Activated naive CD4-positive, alpha-beta T cell treated with anti-CD3 and anti-CD28 coated beads for 36 hours (primary cell): ENCODE measurements at regions not wholly inside any gene's neighbourhood (a gene's known extent, or its start where the extent isn't known, plus 50 kb on each side); places are given as distances from the start of the nearest gene placed in this dataset.

Experiments used
- CTCF ChIA-PET: fragments of 350-600 bp; sonication (Branson Sonifier 250); formaldehyde crosslinking; loops from one replicate; lab custom pipeline; 2021; ENCODE audit warnings: antibody characterized with exemption; lab: Charles Lee
- DNase-seq: peaks from one replicate; pipeline ENCODE4 v3.0.0-alpha.2; 2020
- H3K27ac Mint-ChIP-seq: one replicate; pipeline ENCODE4 v1.8.0; 2021; ENCODE audit warnings: mild to moderate bottlenecking, mixed read lengths
- H3K27me3 Mint-ChIP-seq: one replicate; pipeline ENCODE4 v1.8.0; 2021; ENCODE audit warnings: low read depth, mixed read lengths
- H3K36me3 Mint-ChIP-seq: one replicate; pipeline ENCODE4 v1.8.0; 2021; ENCODE audit warnings: low read depth, mixed read lengths
- H3K4me1 Mint-ChIP-seq: one replicate; pipeline ENCODE4 v1.8.0; 2021; ENCODE audit warnings: low read depth, mixed read lengths
- H3K4me3 Mint-ChIP-seq: one replicate; pipeline ENCODE4 v1.8.0; 2021; ENCODE audit warnings: mild to moderate bottlenecking, moderate library complexity, mixed read lengths
- H3K9me3 Mint-ChIP-seq: one replicate; pipeline ENCODE4 v1.8.0; 2021; ENCODE audit warnings: mixed read lengths
- intact Hi-C: fragments of 100-400 bp; cut with micrococcal nuclease; formaldehyde crosslinking; loops from one replicate; pipeline ENCODE4 v1.15.1; 2023

GRCh38 chr5:123879071-123879470 is 367.1 kb downstream of the CSNK1G3 start:
- H3K36me3 Mint-ChIP-seq: no peaks in the 10 kb centered on the region
- no peaks in the 10 kb centered on the region for H3K9me3 Mint-ChIP-seq
- no peak overlapping the region for H3K4me3 Mint-ChIP-seq
- H3K27ac Mint-ChIP-seq: no peak overlapping the region
- CTCF ChIA-PET: no interaction called here
- no peak for DNase-seq
- H3K27me3 Mint-ChIP-seq: no peaks in the 10 kb centered on the region
- H3K4me1 Mint-ChIP-seq: no peaks in the 10 kb centered on the region
- intact Hi-C loops: no loop called here

GRCh38 chr5:123876276-123876790 is 364.4 kb downstream of the CSNK1G3 start:
- intact Hi-C loops: no loop called here
- CTCF ChIA-PET: interaction anchor here (0.8 kb wide), 1 partner anchor 8 kb away, joined by 4 read pairs; no protein-coding TSS in a partner anchor
- Mint-ChIP-seq H3K36me3 (no peaks in the 10 kb centered on the region), H3K9me3 (no peaks in the 10 kb centered on the region), H3K27me3 (no peaks in the 10 kb centered on the region), H3K4me1 (no peaks in the 10 kb centered on the region), H3K27ac (no peak overlapping the region), H3K4me3 (no peak overlapping the region)
- no peak for DNase-seq

- no peak overlapping the region for H3K4me3 Mint-ChIP-seq
- H3K9me3 Mint-ChIP-seq: no peaks in the 10 kb centered on the region
- no peaks in the 10 kb centered on the region for H3K4me1 Mint-ChIP-seq
- DNase-seq: no peak
- H3K27me3 Mint-ChIP-seq: no peaks in the 10 kb centered on the region
- no peak overlapping the region for H3K27ac Mint-ChIP-seq
- CTCF ChIA-PET: no interaction called here
- intact Hi-C loops: no loop called here
- H3K36me3 Mint-ChIP-seq: no peaks in the 10 kb centered on the region
These were observed 363.7 kb downstream of the CSNK1G3 start for GRCh38 chr5:123875561-123876275.

- no peaks in the 10 kb centered on the region for H3K9me3 Mint-ChIP-seq
- H3K4me1 Mint-ChIP-seq: no peaks in the 10 kb centered on the region
- no peak overlapping the region for H3K27ac Mint-ChIP-seq
- H3K27me3 Mint-ChIP-seq: no peaks in the 10 kb centered on the region
- H3K4me3 Mint-ChIP-seq: no peak overlapping the region
- no peaks in the 10 kb centered on the region for H3K36me3 Mint-ChIP-seq
- DNase-seq: no peak
- intact Hi-C loops: no loop called here
- CTCF ChIA-PET: no interaction called here
These were observed 362.7 kb downstream of the CSNK1G3 start for GRCh38 chr5:123874600-123875201.

- Mint-ChIP-seq H3K9me3 (no peaks in the 10 kb centered on the region), H3K4me3 (no peak overlapping the region), H3K27ac (no peak overlapping the region), H3K4me1 (no peaks in the 10 kb centered on the region), H3K27me3 (no peaks in the 10 kb centered on the region), H3K36me3 (no peaks in the 10 kb centered on the region)
- no peak for DNase-seq
- CTCF ChIA-PET: no interaction called here
- intact Hi-C loops: no loop called here
These were observed 361.9 kb downstream of the CSNK1G3 start for GRCh38 chr5:123873846-123874245.

- CTCF ChIA-PET: no interaction called here
- Mint-ChIP-seq H3K27me3 (no peaks in the 10 kb centered on the region), H3K4me3 (no peak overlapping the region), H3K27ac (no peak overlapping the region), H3K36me3 (no peaks in the 10 kb centered on the region), H3K4me1 (no peaks in the 10 kb centered on the region), H3K9me3 (no peaks in the 10 kb centered on the region)
- no peak for DNase-seq
- intact Hi-C loops: no loop called here
These were observed 359.4 kb downstream of the CSNK1G3 start for GRCh38 chr5:123871373-123871772.

GRCh38 chr5:123868881-123869280 is 356.9 kb downstream of the CSNK1G3 start:
- no peaks in the 10 kb centered on the region for H3K27me3 Mint-ChIP-seq
- no peak overlapping the region for H3K4me3 Mint-ChIP-seq
- intact Hi-C loops: no loop called here
- no peaks in the 10 kb centered on the region for H3K9me3 Mint-ChIP-seq
- no peaks in the 10 kb centered on the region for H3K36me3 Mint-ChIP-seq
- no peak for DNase-seq
- no peaks in the 10 kb centered on the region for H3K4me1 Mint-ChIP-seq
- CTCF ChIA-PET: interaction anchor here (1.5 kb wide), 1 partner anchor 8 kb away, joined by 4 read pairs; no protein-coding TSS in a partner anchor
- no peak overlapping the region for H3K27ac Mint-ChIP-seq

- Mint-ChIP-seq H3K4me1 (no peaks in the 10 kb centered on the region), H3K36me3 (no peaks in the 10 kb centered on the region), H3K4me3 (no peak overlapping the region), H3K9me3 (no peaks in the 10 kb centered on the region), H3K27ac (no peak overlapping the region), H3K27me3 (no peaks in the 10 kb centered on the region)
- CTCF ChIA-PET: interaction anchor here (1.5 kb wide), 1 partner anchor 9 kb away, joined by 4 read pairs; no protein-coding TSS in a partner anchor
- no peak for DNase-seq
- intact Hi-C loops: no loop called here
These were observed 356.3 kb downstream of the CSNK1G3 start for GRCh38 chr5:123868267-123868666.

GRCh38 chr5:123865641-123866040 is 353.7 kb downstream of the CSNK1G3 start:
- no peaks in the 10 kb centered on the region for H3K4me1 Mint-ChIP-seq
- no peaks in the 10 kb centered on the region for H3K9me3 Mint-ChIP-seq
- intact Hi-C loops: no loop called here
- H3K27ac Mint-ChIP-seq: no peak overlapping the region
- H3K4me3 Mint-ChIP-seq: no peak overlapping the region
- no peak for DNase-seq
- no peaks in the 10 kb centered on the region for H3K36me3 Mint-ChIP-seq
- no peaks in the 10 kb centered on the region for H3K27me3 Mint-ChIP-seq
- CTCF ChIA-PET: no interaction called here

- H3K9me3 Mint-ChIP-seq: no peaks in the 10 kb centered on the region
- CTCF ChIA-PET: no interaction called here
- H3K4me3 Mint-ChIP-seq: no peak overlapping the region
- DNase-seq: no peak
- H3K36me3 Mint-ChIP-seq: no peaks in the 10 kb centered on the region
- intact Hi-C loops: no loop called here
- H3K27me3 Mint-ChIP-seq: no peaks in the 10 kb centered on the region
- no peak overlapping the region for H3K27ac Mint-ChIP-seq
- no peaks in the 10 kb centered on the region for H3K4me1 Mint-ChIP-seq
These were observed 352.6 kb downstream of the CSNK1G3 start for GRCh38 chr5:123864578-123864977.

GRCh38 chr5:123858938-123859337 is 347.0 kb downstream of the CSNK1G3 start:
- H3K27ac Mint-ChIP-seq: no peak overlapping the region
- no peaks in the 10 kb centered on the region for H3K4me1 Mint-ChIP-seq
- no peaks in the 10 kb centered on the region for H3K36me3 Mint-ChIP-seq
- intact Hi-C loops: no loop called here
- H3K9me3 Mint-ChIP-seq: no peaks in the 10 kb centered on the region
- CTCF ChIA-PET: no interaction called here
- H3K4me3 Mint-ChIP-seq: no peak overlapping the region
- no peaks in the 10 kb centered on the region for H3K27me3 Mint-ChIP-seq
- no peak for DNase-seq

- no peak for DNase-seq
- Mint-ChIP-seq H3K9me3 (no peaks in the 10 kb centered on the region), H3K27me3 (no peaks in the 10 kb centered on the region), H3K4me1 (no peaks in the 10 kb centered on the region), H3K36me3 (no peaks in the 10 kb centered on the region), H3K27ac (no peak overlapping the region), H3K4me3 (no peak overlapping the region)
- CTCF ChIA-PET: interaction anchor here (0.6 kb wide), 1 partner anchor 1005 kb away, joined by 4 read pairs; no protein-coding TSS in a partner anchor
- intact Hi-C loops: no loop called here
These were observed 344.8 kb downstream of the CSNK1G3 start for GRCh38 chr5:123856766-123857165.

GRCh38 chr5:123855609-123856008 is 343.6 kb downstream of the CSNK1G3 start:
- H3K27me3 Mint-ChIP-seq: no peaks in the 10 kb centered on the region
- peaks cover 4% of the 10 kb centered on the region for H3K9me3 Mint-ChIP-seq
- CTCF ChIA-PET: no interaction called here
- no peak overlapping the region for H3K27ac Mint-ChIP-seq
- no peak overlapping the region for H3K4me3 Mint-ChIP-seq
- H3K36me3 Mint-ChIP-seq: no peaks in the 10 kb centered on the region
- DNase-seq: no peak
- no peaks in the 10 kb centered on the region for H3K4me1 Mint-ChIP-seq
- intact Hi-C loops: no loop called here
